GM21447 (cell line): ENCODE measurements at regions not wholly inside any gene's neighbourhood (a gene's known extent, or its start where the extent isn't known, plus 50 kb on each side); places are given as distances from the start of the nearest gene placed in this dataset.

ENCODE experiments used
- ATAC-seq: cut with Tn5 transposase; IDR thresholded peaks from one replicate; pipeline ENCODE4 v1.9.1; 2021; ENCODE audit not compliant: unreplicated experiment

DNA sequence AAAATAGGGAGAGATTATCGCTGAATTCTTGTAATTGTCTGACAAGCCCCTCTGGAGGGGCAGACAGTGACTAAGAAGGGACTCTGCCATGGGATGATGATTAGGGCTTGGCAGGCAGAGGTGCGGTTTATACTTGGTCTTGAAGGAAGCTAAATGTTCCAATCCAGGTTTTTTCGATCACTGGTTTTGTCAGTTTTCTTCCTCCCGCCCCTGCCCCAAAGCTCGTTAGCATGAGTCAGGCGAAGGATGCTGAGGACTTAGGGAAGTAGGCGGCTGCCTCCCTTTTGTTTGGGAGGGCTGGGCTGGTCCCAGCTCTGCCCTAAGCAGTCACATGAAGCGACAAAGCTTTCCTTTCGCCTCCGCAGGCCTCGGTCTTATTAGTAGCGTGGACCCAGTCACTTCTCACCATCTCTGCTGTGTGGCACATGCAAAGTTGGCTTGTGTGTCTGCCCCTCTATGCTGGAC lies 314.2 kb downstream of the CDC5L start:
- ATAC-seq: no peak

- ATAC-seq: no peak
These were observed 314.8 kb downstream of the CDC5L start for GRCh38 chr6:44702292-44702691.

- no peak for ATAC-seq
These were observed 317.0 kb downstream of the CDC5L start for GRCh38 chr6:44704240-44705150.

- no peak for ATAC-seq
These were observed 318.1 kb downstream of the CDC5L start for GRCh38 chr6:44705596-44705995.

- no peak for ATAC-seq
These were observed 318.5 kb downstream of the CDC5L start for GRCh38 chr6:44706011-44706410.

- no peak for ATAC-seq
These were observed 320.7 kb downstream of the CDC5L start for GRCh38 chr6:44708208-44708607.

DNA sequence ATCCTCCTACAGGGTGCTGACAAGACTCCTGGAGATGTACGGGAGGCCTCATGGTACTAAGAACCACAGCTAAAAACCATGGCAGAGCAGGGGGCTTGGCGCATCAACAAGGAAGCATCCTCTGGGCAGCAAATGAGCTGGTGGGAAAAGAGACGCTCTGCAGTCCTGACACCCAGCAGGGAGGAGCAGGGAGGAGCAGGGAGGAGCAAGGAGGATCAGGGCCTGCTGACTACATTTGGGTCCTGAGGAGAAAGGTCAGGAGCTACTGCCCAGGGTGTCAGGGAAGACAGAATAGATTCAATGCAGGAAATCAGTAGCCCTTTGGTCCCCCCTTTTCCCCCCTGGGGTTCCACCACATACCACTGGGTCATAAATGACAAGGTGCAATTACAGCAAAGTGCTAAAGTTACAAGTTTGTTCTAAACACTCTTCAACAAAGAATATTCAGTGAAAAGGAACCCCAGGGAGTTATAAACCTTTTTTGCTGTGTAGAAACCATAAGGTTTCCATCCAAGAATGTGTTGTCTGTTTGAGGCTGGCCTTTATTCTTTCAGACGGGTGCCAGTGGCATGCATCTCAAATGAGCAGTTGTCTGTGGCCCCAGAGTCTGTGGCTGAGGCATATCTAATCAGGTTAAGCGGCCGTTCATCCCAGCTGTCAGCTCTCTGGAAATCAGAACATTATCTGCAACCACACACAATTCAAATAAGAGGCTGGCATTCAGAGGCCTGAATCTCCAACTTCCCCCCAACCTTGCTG lies 325.0 kb downstream of the CDC5L start:
- ATAC-seq: no peak

DNA sequence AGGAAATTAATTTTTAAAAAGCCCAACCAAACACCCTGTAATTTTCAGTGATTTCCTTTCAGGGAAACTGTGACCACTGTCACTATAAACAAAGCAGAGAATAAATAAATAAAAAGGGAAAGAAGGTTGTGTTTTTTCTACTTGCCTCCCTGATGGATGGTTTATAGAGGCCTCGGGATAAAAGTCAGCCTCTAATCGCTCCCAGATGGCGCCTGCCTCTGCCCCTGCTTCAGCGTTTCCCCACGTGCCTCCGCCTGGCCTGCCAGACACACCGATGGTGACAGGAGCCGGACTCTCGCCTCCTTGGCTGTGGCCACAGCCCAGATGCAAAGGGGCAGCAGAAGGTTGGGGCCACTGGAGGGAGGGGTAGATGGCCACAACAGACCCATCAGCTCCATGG lies 327.7 kb downstream of the CDC5L start:
- ATAC-seq: no peak

GRCh38 chr6:44715925-44716324 lies 328.4 kb downstream of the CDC5L start:
- ATAC-seq: no peak

GRCh38 chr6:44717431-44717830 lies 329.9 kb downstream of the CDC5L start:
- ATAC-seq: no peak

GRCh38 chr6:44721954-44722578 lies 334.6 kb downstream of the CDC5L start:
- no peak for ATAC-seq

DNA sequence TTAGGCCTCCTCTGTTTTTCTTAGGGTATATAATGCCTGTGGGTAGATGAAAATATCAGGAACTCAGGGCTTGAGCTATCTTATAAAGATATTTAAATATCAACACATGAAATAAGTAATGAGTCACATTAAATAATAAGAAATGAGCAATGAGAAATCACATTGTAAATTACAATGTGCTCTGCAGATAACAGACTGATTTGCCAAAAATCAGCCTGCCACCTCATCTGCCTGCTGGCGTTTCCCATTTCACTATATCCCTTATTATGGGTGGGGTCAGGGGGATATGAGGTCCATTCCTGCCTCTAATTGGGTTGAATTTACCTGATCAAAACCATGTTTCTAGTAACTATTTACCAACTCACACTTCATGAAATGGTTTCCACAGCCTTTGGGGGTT lies 335.2 kb downstream of the CDC5L start:
- no peak for ATAC-seq

- no peak for ATAC-seq
These were observed 336.1 kb downstream of the CDC5L start for GRCh38 chr6:44723439-44724197.

- no peak for ATAC-seq
These were observed 337.6 kb downstream of the CDC5L start for GRCh38 chr6:44725070-44725469.

- ATAC-seq: no peak
These were observed 340.4 kb downstream of the CDC5L start for GRCh38 chr6:44727651-44728630.

DNA sequence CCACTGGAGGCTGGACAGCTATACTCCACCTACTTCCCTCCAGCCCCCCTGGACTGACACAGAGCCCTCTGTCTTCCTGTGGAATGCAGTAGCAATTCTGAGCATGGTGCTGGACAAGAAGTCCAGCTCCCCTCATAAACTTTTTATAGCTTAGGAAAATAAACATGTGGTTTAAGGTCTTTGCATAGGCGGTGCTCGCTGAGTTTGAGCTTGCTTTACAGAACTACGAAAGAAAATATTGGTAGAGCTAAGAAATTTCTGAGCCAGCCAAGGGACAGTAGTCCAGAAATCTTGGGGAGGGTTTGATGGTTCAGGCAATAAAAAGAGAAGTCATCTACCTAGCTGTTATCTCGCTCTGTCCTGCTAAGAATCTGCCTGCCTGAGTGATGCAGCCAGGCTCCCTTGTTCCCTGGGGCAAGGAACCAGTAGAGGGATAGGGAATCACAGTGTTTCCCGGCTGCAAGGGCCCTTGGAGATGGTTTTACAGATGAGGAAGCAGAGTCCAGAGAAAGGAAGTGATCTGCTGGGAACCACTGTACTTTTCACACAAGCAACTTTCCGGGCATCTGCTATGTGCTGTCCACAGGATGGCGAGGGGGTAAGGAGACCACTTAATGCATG lies 343.4 kb downstream of the CDC5L start:
- ATAC-seq: no peak

- ATAC-seq: no peak
These were observed 344.1 kb downstream of the CDC5L start for GRCh38 chr6:44731485-44732095.

DNA sequence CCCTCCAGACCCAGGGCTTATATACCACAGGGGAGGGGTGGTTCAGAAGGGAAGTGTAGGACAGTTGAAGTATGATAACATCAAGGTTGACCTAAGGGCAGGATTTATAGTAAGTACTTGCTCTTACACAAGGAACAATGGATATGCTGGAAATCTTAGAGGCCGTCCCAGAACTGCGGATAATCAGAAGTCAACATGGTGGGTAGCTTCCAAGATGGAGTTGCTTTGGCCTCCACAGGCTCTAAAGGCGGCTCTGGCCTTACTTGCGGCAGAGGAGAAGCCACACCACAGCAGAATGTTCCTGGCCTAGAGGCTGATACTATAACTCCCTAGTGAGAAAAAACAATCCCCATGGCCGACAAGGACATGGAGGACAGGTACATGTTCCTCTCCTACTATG lies 344.7 kb downstream of the CDC5L start:
- ATAC-seq: no peak

GRCh38 chr6:44733126-44733525 lies 345.6 kb downstream of the CDC5L start:
- no peak for ATAC-seq
